Inflammatory macrophage treated with lipopolysaccharide for 4 hours (primary cell): ENCODE measurements at regions not wholly inside any gene's neighbourhood (a gene's known extent, or its start where the extent isn't known, plus 50 kb on each side); places are given as distances from the start of the nearest gene placed in this dataset.

Experiments
- DNase-seq: peaks from one replicate; pipeline ENCODE4 v3.0.0-alpha.2; 2020

DNA sequence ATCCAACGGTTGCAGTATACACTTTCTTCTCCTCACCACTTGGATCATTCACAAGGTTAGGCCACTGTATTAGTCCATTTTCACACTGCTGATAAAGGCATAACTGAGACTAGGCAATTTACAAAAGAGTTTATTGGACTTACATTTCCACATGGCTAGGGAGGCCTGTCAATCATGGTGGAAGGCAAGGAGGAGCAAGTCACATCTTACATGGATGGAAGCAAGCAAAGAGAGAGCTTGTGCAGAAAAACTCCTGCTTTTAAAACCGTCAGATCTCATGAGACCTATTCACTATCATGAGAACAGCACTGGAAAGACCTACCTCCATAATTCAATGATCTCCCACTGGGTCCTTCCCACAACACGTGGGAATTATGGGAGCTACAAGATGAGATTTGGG is 81.8 kb upstream of the DAP start:
- no peak for DNase-seq

DNA sequence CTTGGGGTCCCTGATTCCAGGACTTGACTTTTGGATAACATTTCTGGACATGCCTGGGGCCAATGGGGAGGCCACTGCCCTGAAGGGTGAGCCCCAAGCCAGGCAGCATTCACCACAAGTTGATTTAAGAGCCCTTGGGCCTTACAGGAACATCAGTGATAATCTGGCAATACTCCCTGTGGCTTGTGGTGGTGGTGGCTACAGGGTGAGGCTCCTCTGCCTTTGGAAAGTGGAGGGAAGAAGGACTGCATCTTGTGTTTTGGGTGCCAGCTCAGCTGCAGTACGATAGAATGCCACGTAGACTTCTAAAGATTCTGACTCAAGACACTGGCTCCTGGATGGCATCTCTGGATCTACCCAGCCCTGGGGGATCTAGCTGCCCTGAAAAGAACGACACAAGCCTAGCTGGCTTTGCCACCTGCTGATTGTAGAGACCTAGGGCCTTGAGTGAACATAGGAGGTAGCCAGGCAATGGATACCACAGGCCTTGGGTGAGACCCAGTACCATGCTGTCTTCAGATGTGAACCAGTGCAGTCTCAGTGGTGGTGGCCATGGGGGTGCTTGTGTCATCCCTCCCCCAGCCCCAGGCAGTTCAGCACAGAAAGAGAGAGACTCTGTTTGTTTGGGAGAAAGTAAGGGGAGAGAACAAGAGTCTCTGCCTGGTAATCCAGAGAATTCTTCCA is 79.0 kb upstream of the DAP start:
- DNase-seq = no peak

DNA sequence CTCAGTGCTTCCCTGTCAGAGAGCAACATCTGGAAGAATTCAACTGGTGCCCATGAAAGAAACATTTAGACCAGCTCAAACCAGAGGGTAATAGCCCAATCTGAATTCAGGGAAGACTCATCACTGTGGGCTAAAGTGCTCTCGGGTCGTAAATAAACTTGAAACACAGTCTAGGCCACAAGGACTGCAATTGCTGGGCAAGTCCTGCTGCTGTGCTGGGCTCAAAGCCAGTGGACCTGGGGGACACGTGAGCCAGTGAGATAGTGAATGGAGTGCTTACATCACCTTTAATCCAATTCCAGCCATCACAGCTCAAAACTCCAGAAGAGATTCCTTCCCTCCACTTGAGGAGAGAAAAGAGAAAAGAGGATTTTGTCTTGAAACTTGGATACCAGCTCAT is 78.1 kb upstream of the DAP start:
- DNase-seq = no peak

DNA sequence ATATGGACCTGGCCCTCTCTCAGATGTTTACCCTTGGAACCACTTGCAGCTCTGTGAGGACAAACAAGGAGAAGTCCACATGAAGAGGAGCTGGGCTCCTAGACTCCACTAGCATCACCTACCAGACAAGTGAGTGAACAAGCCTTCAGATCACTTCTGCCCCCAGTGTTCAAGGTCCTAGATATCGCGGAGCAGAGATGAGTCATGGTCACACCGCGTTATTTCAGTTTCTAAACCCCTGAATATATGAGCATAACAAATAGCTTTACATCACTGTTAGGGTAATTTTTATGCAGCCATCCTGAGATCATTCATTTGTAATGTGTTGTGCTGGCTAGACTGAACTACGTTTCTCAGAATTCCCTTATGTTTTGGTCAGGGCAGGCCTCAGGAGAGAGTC is 77.0 kb upstream of the DAP start:
- DNase-seq = peak; percentile 48

DNA sequence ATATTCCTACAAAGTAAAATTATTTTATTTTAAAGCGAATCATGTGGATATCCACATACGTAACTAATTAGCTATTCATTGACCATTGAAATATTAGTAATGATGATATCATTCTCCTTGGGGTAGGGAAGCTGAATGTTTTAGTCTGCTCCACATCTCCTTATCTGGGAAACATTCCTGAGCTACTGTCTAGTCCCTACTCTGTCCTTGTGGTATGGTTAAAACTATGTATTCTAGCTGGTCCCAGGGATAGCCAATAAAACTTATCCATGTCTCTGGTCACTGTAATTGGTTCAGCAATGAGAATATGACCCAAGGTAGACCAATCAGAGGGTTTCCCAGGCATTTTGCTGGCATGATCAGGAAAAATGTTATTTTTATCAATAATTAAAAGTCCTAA is 76.0 kb upstream of the DAP start:
- DNase-seq = no peak

GRCh38 chr5:10834695-10835094 is 73.7 kb upstream of the DAP start:
- no peak for DNase-seq

DNA sequence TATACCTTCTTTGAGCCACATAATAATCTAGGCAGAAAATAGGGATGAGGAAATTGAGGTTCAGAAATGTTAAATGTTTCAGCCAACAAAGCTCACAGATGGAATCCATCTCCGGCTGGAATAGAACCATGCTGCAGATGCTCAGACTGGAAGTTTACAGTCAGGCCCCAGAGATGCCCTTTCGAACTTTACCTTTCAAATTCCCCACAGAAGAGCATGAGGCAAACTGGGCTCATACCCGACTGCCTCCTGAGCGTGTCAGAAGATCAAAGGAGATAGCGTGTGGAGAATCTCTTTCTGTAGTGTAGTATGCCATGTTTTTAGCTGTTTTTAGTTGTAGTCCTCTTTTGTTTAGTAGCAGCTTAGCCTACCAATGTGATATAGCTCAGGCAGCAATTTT is 72.0 kb upstream of the DAP start:
- no peak for DNase-seq

DNA sequence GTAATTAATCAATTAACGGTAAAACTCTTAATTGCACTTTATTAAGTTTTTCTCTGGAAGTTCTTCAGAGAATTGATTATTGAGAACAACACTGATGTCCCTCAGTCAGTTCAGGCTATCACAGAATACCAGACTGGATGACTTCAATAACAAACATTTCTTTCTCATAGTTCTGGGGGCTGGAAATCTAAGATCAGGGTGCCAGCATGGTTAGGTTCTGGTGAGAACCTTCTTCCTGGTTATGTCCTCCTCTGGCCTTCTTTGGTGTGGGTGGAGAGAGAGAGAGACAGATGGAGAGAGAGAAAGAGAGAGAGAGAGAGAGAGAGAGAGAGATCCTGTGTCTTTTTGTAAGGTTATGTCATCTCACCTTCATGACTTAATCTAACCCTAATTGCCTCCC is 71.4 kb upstream of the DAP start:
- no peak for DNase-seq

DNA sequence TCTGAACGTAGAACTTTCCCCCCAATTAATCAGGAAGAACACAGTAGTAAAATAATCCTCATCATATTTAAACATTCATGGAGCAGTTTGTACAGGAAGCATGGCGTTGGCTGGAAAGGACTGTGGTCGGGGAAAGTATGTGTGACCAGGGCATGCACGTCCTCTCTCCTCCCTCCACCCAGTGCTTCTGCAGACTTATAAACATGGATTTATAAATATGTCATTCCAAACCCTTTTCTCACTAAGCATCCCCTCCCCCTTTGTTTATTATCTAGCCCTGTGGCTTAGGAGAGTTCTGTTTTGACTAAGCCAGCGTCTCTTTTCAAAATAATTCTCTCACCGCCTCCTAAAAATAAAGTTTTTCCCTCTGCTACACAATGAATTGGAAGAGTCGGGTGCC is 70.4 kb upstream of the DAP start:
- DNase-seq = no peak

GRCh38 chr5:10828241-10828640 is 67.2 kb upstream of the DAP start:
- DNase-seq = no peak

- DNase-seq = no peak
Measured at GRCh38 chr5:10827571-10827970, 66.5 kb upstream of the DAP start.

DNA sequence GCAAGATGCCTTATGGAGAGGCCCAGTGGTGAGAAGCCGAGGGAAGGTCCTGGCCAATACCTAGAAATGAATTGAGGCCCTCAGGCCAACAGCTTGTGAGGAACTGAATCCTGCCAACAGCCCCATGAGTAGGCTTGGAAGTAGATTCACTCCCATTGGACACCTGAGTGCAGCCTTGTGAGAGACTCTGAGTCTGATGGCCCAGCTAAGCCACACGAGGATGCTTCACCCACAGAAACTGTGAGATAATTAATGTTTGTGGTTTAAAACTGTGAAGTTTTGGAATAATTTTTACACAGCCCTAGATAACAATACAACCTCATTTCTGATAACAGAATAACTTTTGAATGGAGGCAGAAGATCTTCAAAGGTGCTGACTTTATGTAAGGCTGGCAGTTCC is 65.9 kb upstream of the DAP start:
- DNase-seq = no peak

- DNase-seq = no peak
Measured at GRCh38 chr5:10825897-10826644, 65.0 kb upstream of the DAP start.

DNA sequence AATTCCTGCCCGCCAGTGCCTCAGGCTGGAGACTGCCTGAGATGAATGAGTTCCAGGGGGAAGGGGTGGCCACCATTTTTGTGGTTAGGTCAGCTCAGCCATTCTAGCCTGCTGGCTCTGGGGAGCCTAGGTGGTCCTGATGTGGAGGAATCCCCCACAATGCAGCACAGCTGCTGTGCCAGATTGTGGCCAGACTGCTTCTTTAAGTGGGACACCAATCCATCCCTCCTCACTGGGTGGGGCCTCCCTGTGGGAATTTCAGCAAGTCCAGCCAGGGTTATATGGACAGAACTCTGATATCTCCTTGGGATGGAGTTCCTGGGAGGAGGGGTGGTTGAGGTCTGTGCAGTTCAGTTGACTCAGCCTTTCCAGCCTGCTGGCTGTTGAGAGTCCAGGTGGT is 51.2 kb upstream of the DAP start:
- DNase-seq = no peak
